PC-3 (cell line): ENCODE measurements at regions not wholly inside any gene's neighbourhood (a gene's known extent, or its start where the extent isn't known, plus 50 kb on each side); places are given as distances from the start of the nearest gene placed in this dataset.
"Not testable (repeated sequence)": the region's sequence is repeated elsewhere in the genome, so short reads cannot be mapped to it uniquely, and the experiment has no call there.

Source experiments
- ATAC-seq: fragments of 200-7000 bp; cut with Tn5 transposase; 2 replicates; pipeline ENCODE4 v1.9.1; 2020; ENCODE audit warnings: mild to moderate bottlenecking, moderate library complexity
- BruUV-seq: library from RNA; stranded (reverse); fragments of 400-500 nt; replicated peaks from 2 replicates; lab custom pipeline; 2021; lab: Mats Ljungman, UMichigan
- CTCF ChIA-PET: fragments of 300-600 bp; sonication (Branson Sonifier 250); formaldehyde crosslinking; loops from one replicate; lab custom pipeline; 2022; ENCODE audit warnings: antibody characterized with exemption; lab: Charles Lee
- POLR2A ChIA-PET: fragments of 300-600 bp; sonication (Branson Sonifier 250); formaldehyde crosslinking; loops from one replicate; lab custom pipeline; 2022; ENCODE audit warnings: antibody characterized with exemption; ENCODE audit not compliant: unreplicated experiment; lab: Charles Lee
- DNase-seq: peaks from one replicate; pipeline ENCODE4 v3.0.0-alpha.2; 2015
- H2AFZ ChIP-seq: fragments of 300-600 bp; sonication (generic); 2 replicates; pipeline ENCODE4 v1.6.0; 2016; ENCODE audit warnings: antibody characterized with exemption, low read length
- H3F3A ChIP-seq: fragments of 300-600 bp; sonication (generic); one replicate; pipeline ENCODE4 v1.6.0; 2017; ENCODE audit warnings: antibody characterized with exemption, low read length, control low read depth, mild to moderate bottlenecking; ENCODE audit not compliant: unreplicated experiment
- H3K27ac ChIP-seq: fragments of 300-600 bp; sonication (generic); 2 replicates; pipeline ENCODE4 v1.5.1; 2016; ENCODE audit warnings: mild to moderate bottlenecking, low read length
- H3K27me3 ChIP-seq: fragments of 300-600 bp; sonication (generic); 2 replicates; pipeline ENCODE4 v1.6.1; 2016; ENCODE audit warnings: low read length, mixed read lengths
- H3K36me3 ChIP-seq: fragments of 300-600 bp; sonication (generic); 2 replicates; pipeline ENCODE4 v1.6.1; 2016; ENCODE audit warnings: low read depth, mixed run types, low read length, mixed read lengths
- H3K4me1 ChIP-seq: fragments of 300-600 bp; sonication (generic); 2 replicates; pipeline ENCODE4 v1.5.1; 2016; ENCODE audit warnings: low read length; ENCODE audit not compliant: insufficient read depth
- H3K4me2 ChIP-seq: fragments of 300-600 bp; sonication (generic); 2 replicates; pipeline ENCODE4 v1.6.0; 2016; ENCODE audit warnings: low read length
- H3K4me3 ChIP-seq: fragments of 300-600 bp; sonication (generic); 2 replicates; pipeline ENCODE4 v1.5.1; 2016; ENCODE audit warnings: mild to moderate bottlenecking, low read length, mixed read lengths
- H3K79me2 ChIP-seq: fragments of 300-600 bp; sonication (generic); 2 replicates; pipeline ENCODE4 v1.6.1; 2017; ENCODE audit warnings: low read length, mixed read lengths
- H3K9ac ChIP-seq: fragments of 300-600 bp; sonication (generic); 2 replicates; pipeline ENCODE4 v1.6.0; 2016; ENCODE audit warnings: mild to moderate bottlenecking, low read length
- H3K9me2 ChIP-seq: fragments of 300-600 bp; sonication (generic); replicated peaks from 2 replicates; pipeline ENCODE4 v1.6.1; 2016; ENCODE audit warnings: mixed run types, low read length, mixed read lengths
- H3K9me3 ChIP-seq: fragments of 300-600 bp; sonication (generic); 2 replicates; pipeline ENCODE4 v1.6.1; 2016; ENCODE audit warnings: low read length, mixed read lengths
- H4K20me1 ChIP-seq: fragments of 300-600 bp; sonication (generic); 2 replicates; pipeline ENCODE4 v1.6.1; 2016; ENCODE audit warnings: low read length, mixed read lengths
- EZH2 ChIP-seq: fragments of 300-600 bp; sonication (generic); IDR thresholded peaks from one replicate; pipeline ENCODE4 v1.6.1; 2017; ENCODE audit warnings: antibody characterized with exemption, mild to moderate bottlenecking, low read length; ENCODE audit not compliant: unreplicated experiment
- EZH2phosphoT487 ChIP-seq: fragments of 300-600 bp; sonication (generic); IDR thresholded peaks from 2 replicates; pipeline ENCODE4 v1.6.1; 2018; ENCODE audit warnings: mild to moderate bottlenecking, antibody characterized with exemption, low read length, borderline replicate concordance
- intact Hi-C: fragments of 100-400 bp; cut with micrococcal nuclease; formaldehyde crosslinking; loops from 2 replicates; pipeline ENCODE4 v1.9.0; 2023
- TF ChIP-seq, protein P1 (sequence below): fragments of 300-600 bp; sonication (generic); conservative IDR thresholded peaks from 2 replicates; pipeline ENCODE4 v1.5.1; 2017; ENCODE audit warnings: antibody characterized with exemption, low read depth, mild to moderate bottlenecking, low read length

DNA sequence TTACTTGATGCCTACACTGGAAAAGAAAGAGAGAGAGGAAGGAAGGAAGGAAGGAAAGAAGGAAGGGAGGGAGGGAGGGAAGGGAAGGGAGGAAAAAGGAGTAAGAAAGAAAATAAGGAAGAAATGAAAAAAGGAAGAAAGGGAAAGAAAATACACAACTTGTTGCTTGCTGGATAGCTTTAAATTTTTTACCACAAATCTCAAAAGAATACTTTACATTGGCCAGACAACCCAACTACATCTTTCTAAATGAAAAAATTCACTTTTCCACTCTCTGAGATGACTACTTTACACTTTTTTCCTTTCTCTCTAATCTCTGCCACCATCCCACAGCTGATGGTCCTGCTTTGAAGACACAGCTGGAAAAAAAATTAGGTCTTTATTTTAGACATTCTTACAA lies 228.9 kb upstream of the FAM78B start:
- H3K4me2 ChIP-seq: no peak overlapping the region
- no peak overlapping the region for H3K4me3 ChIP-seq
- CTCF ChIA-PET: no interaction called here
- H3K9me3 ChIP-seq: no peaks in the 10 kb centered on the region
- intact Hi-C loops: no loop called here
- no peaks in the 10 kb centered on the region for H3K27me3 ChIP-seq
- no peaks in the 10 kb centered on the region for H3K79me2 ChIP-seq
- TF ChIP-seq EZH2 (no peak), EZH2phosphoT487 (no peak)
- no peak for ATAC-seq
- H2AFZ ChIP-seq: no peak overlapping the region
- POLR2A ChIA-PET: no interaction called here
- no peaks in the 10 kb centered on the region for H3F3A ChIP-seq
- no peaks in the 10 kb centered on the region for H3K36me3 ChIP-seq
- BruUV-seq: no TSS peak
- H4K20me1 ChIP-seq: no peaks in the 10 kb centered on the region
- H3K27ac ChIP-seq: no peak overlapping the region
- H3K4me1 ChIP-seq: no peaks in the 10 kb centered on the region
- H3K9me2 ChIP-seq: no peaks in the 10 kb centered on the region
- DNase-seq: no peak
- H3K9ac ChIP-seq: no peak overlapping the region

DNA sequence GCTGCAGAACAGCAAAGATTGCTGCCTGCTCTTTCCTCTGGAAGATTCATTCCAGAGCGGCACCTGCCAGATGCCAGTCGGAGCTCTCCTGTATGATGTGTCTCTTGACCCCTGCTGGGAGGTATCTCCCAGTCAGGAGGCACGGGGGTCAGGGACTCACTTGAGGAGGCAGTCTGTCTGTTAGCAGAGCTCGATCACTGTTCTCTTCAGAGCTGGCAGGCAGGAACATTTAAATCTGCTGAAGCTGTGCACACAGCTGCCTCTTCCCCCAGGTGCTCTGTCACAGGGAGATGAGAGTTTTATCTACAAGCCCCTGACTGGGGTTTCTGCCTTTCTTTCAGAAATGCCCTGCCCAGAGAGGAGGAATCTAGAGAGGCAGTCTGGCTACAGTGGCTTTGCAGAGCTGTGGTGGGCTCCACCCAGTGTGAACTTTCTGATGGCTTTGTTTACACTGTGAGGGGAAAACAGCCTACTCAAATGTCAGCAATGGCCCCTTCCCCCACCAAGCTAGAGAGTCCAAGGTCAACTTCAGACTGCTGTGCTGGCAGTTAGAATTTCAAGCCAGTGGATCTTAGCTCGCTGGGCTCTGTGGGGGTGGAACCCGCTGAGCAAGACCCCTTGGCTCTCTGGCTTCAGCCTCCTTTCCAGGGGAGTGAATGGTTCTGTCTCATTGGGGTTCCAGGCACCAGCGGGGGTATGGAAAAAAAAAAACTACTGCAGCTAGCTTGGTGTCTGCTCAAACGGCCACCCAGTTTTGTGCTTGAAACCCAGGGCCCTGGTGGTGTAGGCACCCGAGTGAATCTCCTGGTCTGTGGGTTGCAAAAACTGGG lies 242.7 kb upstream of the FAM78B start:
- BruUV-seq, H3K9me3 ChIP-seq, ATAC-seq, H3F3A ChIP-seq, H3K9ac ChIP-seq, intact Hi-C loops, CTCF ChIA-PET, H3K4me1 ChIP-seq, H3K9me2 ChIP-seq, H3K4me3 ChIP-seq, H4K20me1 ChIP-seq, H2AFZ ChIP-seq, DNase-seq, H3K4me2 ChIP-seq, POLR2A ChIA-PET, H3K27ac ChIP-seq, H3K79me2 ChIP-seq, H3K27me3 ChIP-seq, H3K36me3 ChIP-seq: not testable (repeated sequence)

DNA sequence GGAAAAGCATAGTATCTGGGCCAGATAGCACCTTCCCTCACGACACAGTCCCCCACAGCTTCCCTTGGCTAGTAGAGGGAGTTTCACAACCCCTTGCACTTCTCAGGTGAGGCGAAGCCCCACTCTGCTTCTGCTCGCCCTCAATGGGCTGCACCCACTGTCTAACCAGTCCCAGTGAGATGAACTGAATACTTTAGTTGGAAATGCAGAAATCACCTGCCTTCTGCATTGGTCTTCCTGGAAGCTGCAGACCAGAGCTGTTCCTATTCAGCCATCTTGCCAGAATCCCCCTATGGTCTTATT lies 243.2 kb upstream of the FAM78B start:
- Histone ChIP-seq H3K27me3 (no peaks in the 10 kb centered on the region), H3K36me3 (no peaks in the 10 kb centered on the region), H3K9me3 (no peaks in the 10 kb centered on the region), H3K9me2 (no peaks in the 10 kb centered on the region), H3K4me2 (no peak overlapping the region), H4K20me1 (no peaks in the 10 kb centered on the region), H3K4me3 (no peak overlapping the region), H3K9ac (no peak overlapping the region), H2AFZ (no peak overlapping the region), H3K4me1 (no peaks in the 10 kb centered on the region), H3K79me2 (no peaks in the 10 kb centered on the region), H3K27ac (no peak overlapping the region), H3F3A (no peaks in the 10 kb centered on the region)
- ATAC-seq (no peak), DNase-seq (no peak)
- TF ChIP-seq, protein P1, sequence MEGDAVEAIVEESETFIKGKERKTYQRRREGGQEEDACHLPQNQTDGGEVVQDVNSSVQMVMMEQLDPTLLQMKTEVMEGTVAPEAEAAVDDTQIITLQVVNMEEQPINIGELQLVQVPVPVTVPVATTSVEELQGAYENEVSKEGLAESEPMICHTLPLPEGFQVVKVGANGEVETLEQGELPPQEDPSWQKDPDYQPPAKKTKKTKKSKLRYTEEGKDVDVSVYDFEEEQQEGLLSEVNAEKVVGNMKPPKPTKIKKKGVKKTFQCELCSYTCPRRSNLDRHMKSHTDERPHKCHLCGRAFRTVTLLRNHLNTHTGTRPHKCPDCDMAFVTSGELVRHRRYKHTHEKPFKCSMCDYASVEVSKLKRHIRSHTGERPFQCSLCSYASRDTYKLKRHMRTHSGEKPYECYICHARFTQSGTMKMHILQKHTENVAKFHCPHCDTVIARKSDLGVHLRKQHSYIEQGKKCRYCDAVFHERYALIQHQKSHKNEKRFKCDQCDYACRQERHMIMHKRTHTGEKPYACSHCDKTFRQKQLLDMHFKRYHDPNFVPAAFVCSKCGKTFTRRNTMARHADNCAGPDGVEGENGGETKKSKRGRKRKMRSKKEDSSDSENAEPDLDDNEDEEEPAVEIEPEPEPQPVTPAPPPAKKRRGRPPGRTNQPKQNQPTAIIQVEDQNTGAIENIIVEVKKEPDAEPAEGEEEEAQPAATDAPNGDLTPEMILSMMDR: no peak
- TF ChIP-seq EZH2 (no peak), EZH2phosphoT487 (no peak)
- intact Hi-C loops: no loop called here
- no TSS peak for BruUV-seq
- ChIA-PET POLR2A (no interaction called here), CTCF (no interaction called here)

DNA sequence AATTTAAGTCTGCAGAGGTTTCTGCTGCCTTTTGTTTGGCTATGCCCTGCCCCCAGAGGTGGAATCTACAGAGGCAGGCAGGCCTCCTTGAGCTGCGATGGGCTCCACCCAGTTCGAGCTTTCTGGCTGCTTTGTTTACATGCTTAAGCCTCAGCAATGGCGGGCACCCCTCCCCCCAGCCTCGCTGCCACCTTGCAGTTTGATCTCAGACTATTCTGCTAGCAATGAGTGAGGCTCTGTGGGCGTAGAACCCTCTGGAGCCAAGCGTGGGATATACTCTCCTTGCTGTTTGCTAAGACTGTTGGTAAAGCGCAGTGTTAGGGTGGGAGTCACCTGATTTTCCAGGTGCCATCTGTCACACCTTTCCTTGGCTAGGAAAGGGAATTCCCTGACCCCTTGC lies 250.0 kb upstream of the FAM78B start:
- H3K79me2 ChIP-seq, POLR2A ChIA-PET, ATAC-seq, H3K9ac ChIP-seq, H2AFZ ChIP-seq, H3K27me3 ChIP-seq, H3K27ac ChIP-seq, H3K9me3 ChIP-seq, intact Hi-C loops, H3K4me1 ChIP-seq, DNase-seq, H3K4me3 ChIP-seq, BruUV-seq, H3F3A ChIP-seq, H3K4me2 ChIP-seq, H4K20me1 ChIP-seq, H3K9me2 ChIP-seq, CTCF ChIA-PET, H3K36me3 ChIP-seq: not testable (repeated sequence)
